ENCODE measurements at regions not wholly inside any gene's neighbourhood (a gene's known extent, or its start where the extent isn't known, plus 50 kb on each side); places are given as distances from the start of the nearest gene placed in this dataset.

DNA sequence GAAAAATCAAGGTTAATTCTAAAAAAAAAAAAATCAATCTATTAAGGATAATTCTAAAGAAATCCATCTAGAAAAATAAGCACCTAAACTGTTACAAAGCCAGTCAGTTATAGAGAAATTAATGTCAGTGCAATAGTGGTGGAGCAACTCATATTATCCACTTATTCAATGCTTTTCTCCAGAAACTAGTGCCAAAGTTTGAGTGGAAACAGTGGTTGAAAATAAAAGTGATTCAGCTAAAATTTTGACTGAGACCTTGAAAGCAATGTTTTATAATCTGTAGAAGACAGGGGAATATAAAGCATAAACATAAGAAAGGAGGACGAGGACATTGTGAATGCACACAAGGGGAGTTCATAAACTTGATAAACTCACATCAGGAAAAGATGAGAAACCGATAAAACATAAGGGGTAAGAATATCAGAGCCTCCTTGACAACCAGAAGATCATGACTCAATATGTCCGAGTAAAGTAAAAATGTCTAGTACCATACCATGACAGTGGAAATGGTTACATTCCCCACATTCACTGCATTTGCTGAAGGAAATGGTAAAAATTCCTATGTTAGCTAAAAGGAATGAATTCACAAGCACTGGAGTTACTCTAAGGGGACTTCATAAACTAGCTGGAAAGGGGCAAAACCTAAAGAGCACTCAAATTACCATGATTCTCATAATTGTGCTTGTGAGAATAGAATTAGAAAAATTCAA, 58.7 kb upstream of the SLC5A12 start:
- 81 to 89% methylated on average over 3 of the region's 3 CpGs for WGBS, 2 donors
- TF ChIP-seq, protein P1, sequence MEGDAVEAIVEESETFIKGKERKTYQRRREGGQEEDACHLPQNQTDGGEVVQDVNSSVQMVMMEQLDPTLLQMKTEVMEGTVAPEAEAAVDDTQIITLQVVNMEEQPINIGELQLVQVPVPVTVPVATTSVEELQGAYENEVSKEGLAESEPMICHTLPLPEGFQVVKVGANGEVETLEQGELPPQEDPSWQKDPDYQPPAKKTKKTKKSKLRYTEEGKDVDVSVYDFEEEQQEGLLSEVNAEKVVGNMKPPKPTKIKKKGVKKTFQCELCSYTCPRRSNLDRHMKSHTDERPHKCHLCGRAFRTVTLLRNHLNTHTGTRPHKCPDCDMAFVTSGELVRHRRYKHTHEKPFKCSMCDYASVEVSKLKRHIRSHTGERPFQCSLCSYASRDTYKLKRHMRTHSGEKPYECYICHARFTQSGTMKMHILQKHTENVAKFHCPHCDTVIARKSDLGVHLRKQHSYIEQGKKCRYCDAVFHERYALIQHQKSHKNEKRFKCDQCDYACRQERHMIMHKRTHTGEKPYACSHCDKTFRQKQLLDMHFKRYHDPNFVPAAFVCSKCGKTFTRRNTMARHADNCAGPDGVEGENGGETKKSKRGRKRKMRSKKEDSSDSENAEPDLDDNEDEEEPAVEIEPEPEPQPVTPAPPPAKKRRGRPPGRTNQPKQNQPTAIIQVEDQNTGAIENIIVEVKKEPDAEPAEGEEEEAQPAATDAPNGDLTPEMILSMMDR (IDR thresholded peaks at IDR 0.05) = no peak
- H3K36me3 ChIP-seq = no peaks in the 10 kb centered on the region
- H3K9me3 ChIP-seq = peaks cover 0 to 18% (median 10%) of the 10 kb centered on the region in 11 donors
- H3K27me3 ChIP-seq = no peaks in the 10 kb centered on the region
- DNase-seq = no peak
- ATAC-seq = no peak
- peaks cover 0 to 6% (median 0%) of the 10 kb centered on the region in 9 donors for H3K4me1 ChIP-seq
- intact Hi-C loops (cut with DNase I) = no loop called here
- no peak overlapping the region for H3K27ac ChIP-seq
- no peak overlapping the region for H3K4me3 ChIP-seq

DNA sequence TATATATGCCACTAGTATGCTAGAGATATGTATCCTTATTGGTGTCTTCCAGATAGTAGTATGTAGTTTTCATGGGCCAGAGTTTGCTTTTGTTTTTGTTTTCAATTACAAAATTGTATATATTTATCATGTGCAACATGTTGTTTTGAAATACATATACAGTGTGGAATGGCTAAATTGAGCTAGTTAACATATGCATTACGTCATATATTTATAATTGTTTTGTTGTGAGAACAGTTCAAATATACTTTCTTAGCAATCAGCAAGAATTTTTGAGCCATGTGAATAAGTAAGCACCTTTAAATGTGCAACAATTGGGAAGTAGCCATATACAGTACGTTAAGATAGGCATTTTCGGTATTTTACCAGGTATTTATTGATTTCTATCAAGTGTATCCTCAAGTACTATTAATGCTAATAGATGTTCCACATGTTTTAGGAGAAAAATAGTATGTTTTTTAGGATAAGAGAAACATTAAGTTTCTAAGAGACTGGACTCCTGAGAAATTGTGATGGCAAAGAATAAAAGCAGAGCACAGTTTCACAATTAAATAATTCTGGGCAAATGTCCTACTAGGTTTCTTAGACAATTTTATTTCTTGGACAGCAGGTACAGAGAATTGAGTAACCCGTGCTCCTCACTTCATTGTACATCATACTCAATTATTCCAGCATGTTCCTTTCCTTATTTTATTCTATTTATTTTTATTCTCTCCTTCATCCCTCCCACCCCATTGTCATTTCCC, 60.5 kb upstream of the SLC5A12 start:
- 76 to 86% methylated on average over 4 of the region's 4 CpGs for WGBS, 2 donors
- H3K27me3 ChIP-seq = no peaks in the 10 kb centered on the region
- no peaks in the 10 kb centered on the region for H3K4me1 ChIP-seq
- H3K9me3 ChIP-seq = peaks cover 0 to 18% (median 10%) of the 10 kb centered on the region in 11 donors
- TF ChIP-seq, protein P1 (IDR thresholded peaks at IDR 0.05) = no peak
- no peaks in the 10 kb centered on the region for H3K36me3 ChIP-seq
- DNase-seq (no peak), ATAC-seq (no peak)
- H3K27ac ChIP-seq = no peak overlapping the region
- no peak overlapping the region for H3K4me3 ChIP-seq
- intact Hi-C loops (cut with DNase I) = no loop called here

DNA sequence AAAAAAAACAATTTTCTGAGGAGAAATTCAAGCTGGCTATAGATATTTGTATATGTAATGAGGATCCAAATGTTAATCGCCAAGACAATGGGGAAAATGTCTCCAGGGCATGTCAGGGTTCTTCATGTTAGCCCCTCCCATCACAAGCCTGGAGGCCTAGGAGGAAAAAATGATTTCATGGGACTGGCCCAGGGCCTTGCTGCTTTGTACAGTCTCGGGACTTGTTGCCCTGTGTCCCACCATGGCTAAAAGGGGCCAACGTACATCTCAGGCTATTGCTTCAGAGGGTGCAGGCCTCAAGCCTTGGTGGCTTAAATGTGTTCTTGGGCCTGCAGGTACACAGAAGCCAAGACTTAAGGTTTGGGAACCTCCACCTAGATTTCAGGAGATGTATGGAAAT, 62.1 kb upstream of the SLC5A12 start:
- intact Hi-C loops (cut with DNase I) = no loop called here
- no peak for ATAC-seq
- Histone ChIP-seq H3K4me1 (no peaks in the 10 kb centered on the region), H3K9me3 (peaks cover 0 to 18% (median 10%) of the 10 kb centered on the region in 11 donors), H3K36me3 (no peaks in the 10 kb centered on the region), H3K4me3 (no peak overlapping the region), H3K27me3 (no peaks in the 10 kb centered on the region), H3K27ac (no peak overlapping the region)
- TF ChIP-seq, protein P1 (IDR thresholded peaks at IDR 0.05) = no peak
- no peak for DNase-seq
- WGBS, 2 donors = 88% methylated on average over 3 of the region's 3 CpGs

DNA sequence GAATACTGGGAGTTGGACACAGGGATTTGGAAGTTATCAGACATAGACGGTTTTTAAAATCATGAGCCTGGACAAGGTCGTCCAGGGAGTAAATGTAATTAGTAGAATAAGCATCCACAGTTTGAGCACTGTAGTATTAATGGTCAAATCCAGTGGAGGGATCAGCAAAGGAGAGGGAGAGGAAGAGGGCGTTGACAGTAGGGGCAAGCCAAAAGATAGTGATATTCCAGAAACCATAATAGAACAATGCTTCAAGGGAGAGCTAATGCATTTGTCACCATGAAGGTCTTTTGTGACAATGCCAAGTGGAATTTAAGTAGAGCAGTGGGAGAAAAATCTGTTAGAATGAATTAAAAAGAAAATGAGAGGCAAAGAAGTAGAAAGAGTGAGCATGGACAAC, 68.9 kb upstream of the SLC5A12 start:
- TF ChIP-seq, protein P1 (IDR thresholded peaks at IDR 0.05) = no peak
- Histone ChIP-seq H3K4me3 (no peak overlapping the region), H3K27ac (no peak overlapping the region), H3K27me3 (no peaks in the 10 kb centered on the region), H3K9me3 (peaks cover 0 to 3% (median 0%) of the 10 kb centered on the region in 11 donors), H3K4me1 (no peaks in the 10 kb centered on the region), H3K36me3 (no peaks in the 10 kb centered on the region)
- intact Hi-C loops (cut with DNase I) = no loop called here
- WGBS, 2 donors = 14 to 23% methylated on average over 3 of the region's 3 CpGs
- no peak for DNase-seq
- ATAC-seq = no peak
